GM12892 (cell line): ENCODE measurements at regions not wholly inside any gene's neighbourhood (a gene's known extent, or its start where the extent isn't known, plus 50 kb on each side); places are given as distances from the start of the nearest gene placed in this dataset.

Experiments used
- POLR2A ChIP-seq: IDR thresholded peaks from 2 replicates; pipeline ENCODE4 v1.6.1; 2011; ENCODE audit warnings: low read depth, low read length, control low read depth
- POLR2AphosphoS5 ChIP-seq: IDR thresholded peaks from 2 replicates; pipeline ENCODE4 v1.6.1; 2011; ENCODE audit warnings: low read depth, low read length, control low read depth
- TAF1 ChIP-seq: IDR thresholded peaks from 2 replicates; pipeline ENCODE4 v1.6.1; 2011; ENCODE audit warnings: low read depth, mild to moderate bottlenecking, control low read depth, low read length, borderline replicate concordance

DNA sequence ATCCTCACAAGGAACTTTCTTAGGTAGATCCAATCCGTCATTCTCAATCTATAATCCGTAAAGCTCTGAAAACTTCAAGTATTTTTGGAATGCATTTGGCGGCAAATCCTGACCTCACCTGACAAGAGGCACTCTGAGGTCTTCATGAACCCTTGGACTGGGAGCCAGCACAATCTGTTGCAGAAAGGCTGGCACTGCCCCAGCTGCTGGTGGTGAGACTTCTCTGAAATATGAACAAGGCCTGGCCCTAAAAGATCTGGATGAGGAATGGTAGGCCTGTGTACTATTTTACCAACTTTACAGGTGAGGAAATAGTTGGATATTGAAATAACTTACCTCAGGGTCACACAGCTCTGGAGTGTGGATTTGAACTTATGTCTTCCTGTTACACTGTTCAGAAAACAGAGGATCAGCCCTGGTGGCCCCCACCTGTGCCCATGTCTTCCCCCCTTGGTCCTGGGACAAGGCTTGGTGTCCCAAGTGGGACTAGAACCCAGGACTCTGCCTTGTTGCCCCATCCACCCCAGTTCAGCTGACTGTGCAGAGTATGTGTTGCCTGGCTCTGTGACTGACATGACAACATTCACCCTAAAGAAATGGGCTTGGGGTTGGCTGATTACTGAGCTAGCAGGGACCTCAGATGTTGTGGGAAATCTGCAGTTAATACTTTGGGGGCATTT, 471.4 kb downstream of the MN1 start:
- TF ChIP-seq POLR2AphosphoS5 (no peak), POLR2A (no peak), TAF1 (no peak)
